Medulla oblongata (tissue), 1 donor: ENCODE measurements at regions not wholly inside any gene's neighbourhood (a gene's known extent, or its start where the extent isn't known, plus 50 kb on each side); places are given as distances from the start of the nearest gene placed in this dataset.
A peak's percentile ranks its signal among the peaks of the same experiment; 100 is the strongest.

Experiments
- DNase-seq: peaks from one replicate; pipeline ENCODE4 v3.0.0-alpha.2; 2015; ENCODE audit errors: extremely low spot score

- DNase-seq: no peak
Measured at GRCh38 chr16:65547772-65548446, 426.0 kb upstream of the CDH11 start.

GRCh38 chr16:65546353-65546791, 424.5 kb upstream of the CDH11 start:
- no peak for DNase-seq

GRCh38 chr16:65545413-65545956, 423.6 kb upstream of the CDH11 start:
- DNase-seq: no peak

- no peak for DNase-seq
Measured at GRCh38 chr16:65543781-65544740, 422.2 kb upstream of the CDH11 start.

GRCh38 chr16:65541646-65542045, 419.8 kb upstream of the CDH11 start:
- DNase-seq: no peak

- no peak for DNase-seq
Measured at GRCh38 chr16:65540901-65541300, 419.0 kb upstream of the CDH11 start.

GRCh38 chr16:65538976-65539375, 417.1 kb upstream of the CDH11 start:
- no peak for DNase-seq

GRCh38 chr16:65537336-65537735, 415.5 kb upstream of the CDH11 start:
- DNase-seq: no peak

- no peak for DNase-seq
Measured at GRCh38 chr16:65534121-65534528, 412.3 kb upstream of the CDH11 start.

GRCh38 chr16:65532846-65533245, 411.0 kb upstream of the CDH11 start:
- DNase-seq: no peak

- peak; percentile 30 for DNase-seq
Measured at GRCh38 chr16:65532258-65532657, 410.4 kb upstream of the CDH11 start.

GRCh38 chr16:65531475-65531874, 409.6 kb upstream of the CDH11 start:
- no peak for DNase-seq

- no peak for DNase-seq
Measured at GRCh38 chr16:65525707-65526106, 403.8 kb upstream of the CDH11 start.

- DNase-seq: no peak
Measured at GRCh38 chr16:65524997-65525396, 403.1 kb upstream of the CDH11 start.

- DNase-seq: no peak
Measured at GRCh38 chr16:65524231-65524630, 402.4 kb upstream of the CDH11 start.

- no peak for DNase-seq
Measured at GRCh38 chr16:65523283-65523944, 401.6 kb upstream of the CDH11 start.

GRCh38 chr16:65522412-65522811, 400.5 kb upstream of the CDH11 start:
- no peak for DNase-seq

GRCh38 chr16:65521633-65522328, 399.9 kb upstream of the CDH11 start:
- DNase-seq: peak; percentile 7

- DNase-seq: no peak
Measured at GRCh38 chr16:65519402-65519801, 397.5 kb upstream of the CDH11 start.

GRCh38 chr16:65515193-65515592, 393.3 kb upstream of the CDH11 start:
- DNase-seq: no peak

GRCh38 chr16:65510850-65511249, 389.0 kb upstream of the CDH11 start:
- DNase-seq: no peak
